Activated CD8-positive, alpha-beta T cell treated with anti-CD3 and anti-CD28 coated beads for 36 hours (primary cell): ENCODE measurements at regions not wholly inside any gene's neighbourhood (a gene's known extent, or its start where the extent isn't known, plus 50 kb on each side); places are given as distances from the start of the nearest gene placed in this dataset.
"Not testable (repeated sequence)": the region's sequence is repeated elsewhere in the genome, so short reads cannot be mapped to it uniquely, and the experiment has no call there.

Experiments used
- ATAC-seq: fragments of 200-7000 bp; cut with Tn5 transposase; one replicate; pipeline ENCODE4 v1.10.0; 2021; ENCODE audit warnings: mild to moderate bottlenecking, moderate library complexity
- CTCF ChIA-PET: fragments of 350-600 bp; sonication (Branson Sonifier 250); formaldehyde crosslinking; loops from one replicate; lab custom pipeline; 2021; ENCODE audit warnings: antibody characterized with exemption; lab: Charles Lee
- POLR2A ChIA-PET: fragments of 350-600 bp; sonication (Branson Sonifier 250); formaldehyde crosslinking; loops from one replicate; lab custom pipeline; 2021; ENCODE audit warnings: antibody characterized with exemption; lab: Charles Lee
- DNase-seq: peaks from one replicate; pipeline ENCODE4 v3.0.0-alpha.2; 2020
- H3K27ac Mint-ChIP-seq: one replicate; pipeline ENCODE4 v1.8.0; 2021; ENCODE audit warnings: mild to moderate bottlenecking, mixed read lengths
- H3K27me3 Mint-ChIP-seq: one replicate; pipeline ENCODE4 v1.8.0; 2021; ENCODE audit warnings: mixed read lengths
- H3K36me3 Mint-ChIP-seq: one replicate; pipeline ENCODE4 v1.8.0; 2021; ENCODE audit warnings: low read depth, mixed read lengths
- H3K4me1 Mint-ChIP-seq: one replicate; pipeline ENCODE4 v1.8.0; 2021; ENCODE audit warnings: low read depth, mixed read lengths
- H3K4me3 Mint-ChIP-seq: one replicate; pipeline ENCODE4 v1.8.0; 2021; ENCODE audit warnings: mild to moderate bottlenecking, moderate library complexity, mixed read lengths
- H3K9me3 Mint-ChIP-seq: one replicate; pipeline ENCODE4 v1.8.0; 2021; ENCODE audit warnings: mixed read lengths
- intact Hi-C: fragments of 100-400 bp; cut with micrococcal nuclease; formaldehyde crosslinking; loops from one replicate; pipeline ENCODE4 v1.10.0; 2022
- TF ChIP-seq, protein P1 (sequence below): fragments of 200-600 bp; IDR thresholded peaks from one replicate; pipeline ENCODE4 v1.8.0; 2022; ENCODE audit warnings: antibody characterized with exemption, mild to moderate bottlenecking

DNA sequence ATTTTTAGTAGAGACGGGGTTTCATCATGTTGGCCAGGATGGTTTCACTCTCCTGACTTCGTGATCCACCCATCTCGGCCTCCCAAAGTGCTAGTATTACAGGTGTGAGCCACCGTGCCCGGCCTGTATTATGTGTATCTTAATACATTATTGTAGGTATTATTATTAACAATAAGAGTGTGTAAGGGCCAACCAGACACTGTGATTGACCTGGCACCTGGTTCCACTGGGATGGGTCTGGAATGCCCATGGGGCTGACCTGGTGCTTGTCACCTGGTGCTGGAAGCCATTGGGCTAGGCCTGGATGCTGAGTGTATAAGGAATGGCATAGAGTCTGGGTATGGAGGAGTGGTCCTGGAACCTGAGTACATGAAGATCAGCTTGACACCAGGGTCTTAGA is 906.9 kb upstream of the TMEFF2 start:
- Mint-ChIP-seq H3K4me3 (no peak overlapping the region), H3K36me3 (no peaks in the 10 kb centered on the region), H3K27ac (no peak overlapping the region), H3K27me3 (no peaks in the 10 kb centered on the region), H3K4me1 (no peaks in the 10 kb centered on the region), H3K9me3 (no peaks in the 10 kb centered on the region)
- ChIA-PET POLR2A (no interaction called here), CTCF (no interaction called here)
- TF ChIP-seq, protein P1, sequence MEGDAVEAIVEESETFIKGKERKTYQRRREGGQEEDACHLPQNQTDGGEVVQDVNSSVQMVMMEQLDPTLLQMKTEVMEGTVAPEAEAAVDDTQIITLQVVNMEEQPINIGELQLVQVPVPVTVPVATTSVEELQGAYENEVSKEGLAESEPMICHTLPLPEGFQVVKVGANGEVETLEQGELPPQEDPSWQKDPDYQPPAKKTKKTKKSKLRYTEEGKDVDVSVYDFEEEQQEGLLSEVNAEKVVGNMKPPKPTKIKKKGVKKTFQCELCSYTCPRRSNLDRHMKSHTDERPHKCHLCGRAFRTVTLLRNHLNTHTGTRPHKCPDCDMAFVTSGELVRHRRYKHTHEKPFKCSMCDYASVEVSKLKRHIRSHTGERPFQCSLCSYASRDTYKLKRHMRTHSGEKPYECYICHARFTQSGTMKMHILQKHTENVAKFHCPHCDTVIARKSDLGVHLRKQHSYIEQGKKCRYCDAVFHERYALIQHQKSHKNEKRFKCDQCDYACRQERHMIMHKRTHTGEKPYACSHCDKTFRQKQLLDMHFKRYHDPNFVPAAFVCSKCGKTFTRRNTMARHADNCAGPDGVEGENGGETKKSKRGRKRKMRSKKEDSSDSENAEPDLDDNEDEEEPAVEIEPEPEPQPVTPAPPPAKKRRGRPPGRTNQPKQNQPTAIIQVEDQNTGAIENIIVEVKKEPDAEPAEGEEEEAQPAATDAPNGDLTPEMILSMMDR = no peak
- no peak for DNase-seq
- intact Hi-C loops = no loop called here
- ATAC-seq = no peak

GRCh38 chr2:193088026-193088425 is 893.3 kb upstream of the TMEFF2 start:
- H3K4me3 Mint-ChIP-seq = no peak overlapping the region
- POLR2A ChIA-PET = no interaction called here
- no peaks in the 10 kb centered on the region for H3K36me3 Mint-ChIP-seq
- CTCF ChIA-PET = no interaction called here
- TF ChIP-seq, protein P1 = no peak
- ATAC-seq (no peak), DNase-seq (no peak)
- H3K9me3 Mint-ChIP-seq = peaks cover 1% of the 10 kb centered on the region
- H3K27me3 Mint-ChIP-seq = no peaks in the 10 kb centered on the region
- intact Hi-C loops = no loop called here
- no peaks in the 10 kb centered on the region for H3K4me1 Mint-ChIP-seq
- no peak overlapping the region for H3K27ac Mint-ChIP-seq

DNA sequence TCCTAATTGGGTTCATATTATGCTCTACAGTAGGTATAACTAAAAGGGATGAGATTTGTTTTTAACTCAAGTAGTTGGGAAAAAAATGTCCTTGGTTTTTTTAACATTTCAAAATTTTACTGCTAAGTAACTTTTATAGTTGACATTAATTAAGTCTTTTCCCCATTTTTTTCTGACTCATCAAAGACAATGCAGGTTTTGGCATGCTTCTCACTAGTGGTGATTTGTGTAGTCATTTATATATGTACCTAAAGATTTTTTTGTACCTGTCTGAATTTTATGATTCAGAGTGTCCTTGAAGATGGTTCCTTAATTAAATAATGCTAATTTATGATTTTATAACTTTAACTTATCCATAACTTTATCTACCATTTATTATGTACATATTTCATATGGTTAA is 882.3 kb upstream of the TMEFF2 start:
- ATAC-seq (no peak), DNase-seq (no peak)
- Mint-ChIP-seq H3K4me1 (no peaks in the 10 kb centered on the region), H3K9me3 (peaks cover 4% of the 10 kb centered on the region), H3K27ac (no peak overlapping the region), H3K27me3 (no peaks in the 10 kb centered on the region), H3K4me3 (no peak overlapping the region), H3K36me3 (no peaks in the 10 kb centered on the region)
- ChIA-PET POLR2A (no interaction called here), CTCF (no interaction called here)
- intact Hi-C loops = no loop called here
- TF ChIP-seq, protein P1 = no peak

GRCh38 chr2:193074933-193075332 is 880.2 kb upstream of the TMEFF2 start:
- CTCF ChIA-PET = no interaction called here
- no peaks in the 10 kb centered on the region for H3K4me1 Mint-ChIP-seq
- TF ChIP-seq, protein P1 = no peak
- intact Hi-C loops = no loop called here
- DNase-seq (no peak), ATAC-seq (no peak)
- no peak overlapping the region for H3K27ac Mint-ChIP-seq
- H3K4me3 Mint-ChIP-seq = no peak overlapping the region
- no peaks in the 10 kb centered on the region for H3K36me3 Mint-ChIP-seq
- peaks cover 4% of the 10 kb centered on the region for H3K9me3 Mint-ChIP-seq
- POLR2A ChIA-PET = no interaction called here
- H3K27me3 Mint-ChIP-seq = no peaks in the 10 kb centered on the region

DNA sequence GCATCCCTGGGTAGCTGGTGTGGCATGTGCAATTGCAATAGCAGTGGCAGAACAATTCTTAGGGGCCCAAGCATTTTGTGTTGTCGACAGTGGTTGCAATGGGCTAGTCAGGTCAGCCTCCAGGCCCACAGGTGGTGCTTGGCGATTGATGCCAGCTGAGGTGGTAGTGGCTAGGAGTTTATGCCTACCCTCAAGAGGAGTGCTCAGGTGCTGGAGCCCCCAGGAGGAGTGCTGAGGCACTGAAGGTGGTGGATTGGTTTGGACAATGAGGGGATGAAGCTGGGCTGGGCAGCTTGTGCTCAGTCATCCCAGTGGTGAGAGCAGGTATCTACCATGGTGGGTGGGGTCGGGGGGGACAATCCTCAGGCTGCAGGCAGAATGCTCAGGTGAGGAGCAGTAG is 877.9 kb upstream of the TMEFF2 start:
- no peak for DNase-seq
- ATAC-seq = no peak
- TF ChIP-seq, protein P1 = no peak
- Mint-ChIP-seq H3K27me3 (no peaks in the 10 kb centered on the region), H3K36me3 (no peaks in the 10 kb centered on the region), H3K9me3 (peaks cover 6% of the 10 kb centered on the region), H3K4me1 (no peaks in the 10 kb centered on the region), H3K27ac (no peak overlapping the region), H3K4me3 (no peak overlapping the region)
- POLR2A ChIA-PET = no interaction called here
- intact Hi-C loops = no loop called here
- CTCF ChIA-PET = no interaction called here

- H3K27ac Mint-ChIP-seq, CTCF ChIA-PET, H3K4me1 Mint-ChIP-seq, H3K36me3 Mint-ChIP-seq, H3K9me3 Mint-ChIP-seq, H3K27me3 Mint-ChIP-seq, H3K4me3 Mint-ChIP-seq, intact Hi-C loops, POLR2A ChIA-PET, ATAC-seq, DNase-seq: not testable (repeated sequence)
These were observed 830.8 kb upstream of the TMEFF2 start for GRCh38 chr2:193025556-193025955.
